GM12873 (cell line): ENCODE measurements at regions not wholly inside any gene's neighbourhood (a gene's known extent, or its start where the extent isn't known, plus 50 kb on each side); places are given as distances from the start of the nearest gene placed in this dataset.

Experiments used
- TF ChIP-seq, protein P1 (sequence below): IDR thresholded peaks from 2 replicates; pipeline ENCODE4 v1.5.1; 2012; ENCODE audit warnings: low read depth, mild to moderate bottlenecking, moderate library complexity, low read length, control low read depth; ENCODE audit not compliant: insufficient read depth; ENCODE audit errors: missing control alignments

DNA sequence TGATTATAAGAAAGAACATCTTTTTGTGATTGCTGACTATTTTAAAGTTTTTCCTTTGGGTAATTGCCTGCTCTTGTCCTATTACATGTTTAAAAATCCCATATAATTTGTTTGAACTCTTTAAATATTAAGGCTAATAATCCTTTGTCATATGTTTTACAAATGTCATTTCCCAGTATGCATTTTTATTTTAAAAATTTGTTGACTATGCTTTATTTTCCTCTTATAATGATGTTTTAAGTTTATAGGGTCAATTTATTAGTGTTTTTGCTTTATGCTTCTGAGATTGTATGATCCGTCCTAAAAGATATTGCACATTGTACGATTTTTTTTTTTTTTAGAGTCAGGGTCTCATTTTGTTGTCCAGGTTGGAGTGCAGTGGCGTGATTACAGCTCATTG is 297.2 kb downstream of the RNF144B start:
- TF ChIP-seq, protein P1, sequence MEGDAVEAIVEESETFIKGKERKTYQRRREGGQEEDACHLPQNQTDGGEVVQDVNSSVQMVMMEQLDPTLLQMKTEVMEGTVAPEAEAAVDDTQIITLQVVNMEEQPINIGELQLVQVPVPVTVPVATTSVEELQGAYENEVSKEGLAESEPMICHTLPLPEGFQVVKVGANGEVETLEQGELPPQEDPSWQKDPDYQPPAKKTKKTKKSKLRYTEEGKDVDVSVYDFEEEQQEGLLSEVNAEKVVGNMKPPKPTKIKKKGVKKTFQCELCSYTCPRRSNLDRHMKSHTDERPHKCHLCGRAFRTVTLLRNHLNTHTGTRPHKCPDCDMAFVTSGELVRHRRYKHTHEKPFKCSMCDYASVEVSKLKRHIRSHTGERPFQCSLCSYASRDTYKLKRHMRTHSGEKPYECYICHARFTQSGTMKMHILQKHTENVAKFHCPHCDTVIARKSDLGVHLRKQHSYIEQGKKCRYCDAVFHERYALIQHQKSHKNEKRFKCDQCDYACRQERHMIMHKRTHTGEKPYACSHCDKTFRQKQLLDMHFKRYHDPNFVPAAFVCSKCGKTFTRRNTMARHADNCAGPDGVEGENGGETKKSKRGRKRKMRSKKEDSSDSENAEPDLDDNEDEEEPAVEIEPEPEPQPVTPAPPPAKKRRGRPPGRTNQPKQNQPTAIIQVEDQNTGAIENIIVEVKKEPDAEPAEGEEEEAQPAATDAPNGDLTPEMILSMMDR = no peak

- TF ChIP-seq, protein P1 = no peak
Observed at GRCh38 chr6:18692929-18693685, 306.0 kb downstream of the RNF144B start.

- TF ChIP-seq, protein P1 = no peak
Observed at GRCh38 chr6:18693881-18694280, 306.7 kb downstream of the RNF144B start.

GRCh38 chr6:18703546-18703945 is 316.4 kb downstream of the RNF144B start:
- TF ChIP-seq, protein P1 = no peak

GRCh38 chr6:18707714-18708439 is 320.7 kb downstream of the RNF144B start:
- TF ChIP-seq, protein P1 = no peak

GRCh38 chr6:18712595-18712994 is 325.4 kb downstream of the RNF144B start:
- TF ChIP-seq, protein P1 = no peak

DNA sequence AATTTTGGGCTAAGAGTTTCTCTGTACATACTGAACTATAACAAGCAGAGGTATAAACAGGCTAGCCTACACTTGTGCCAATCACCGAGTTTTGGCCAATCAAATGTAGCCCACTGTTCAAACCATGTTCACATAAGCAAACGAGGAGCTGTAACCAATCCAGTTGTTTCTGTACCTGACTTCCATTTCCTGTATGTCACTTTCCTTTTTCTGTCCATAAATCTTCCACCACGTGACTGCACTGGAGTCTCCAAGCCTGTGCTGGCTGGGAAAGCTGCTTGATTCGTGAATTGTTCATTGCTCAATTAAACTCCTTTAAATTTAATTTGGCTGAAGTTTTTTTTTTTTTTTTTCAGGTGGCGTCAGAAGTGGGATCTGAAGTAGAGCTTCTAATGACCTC is 332.9 kb downstream of the RNF144B start:
- TF ChIP-seq, protein P1 = no peak
